NCI-H526 (cell line): ENCODE measurements at regions not wholly inside any gene's neighbourhood (a gene's known extent, or its start where the extent isn't known, plus 50 kb on each side); places are given as distances from the start of the nearest gene placed in this dataset.
A peak's percentile ranks its signal among the peaks of the same experiment; 100 is the strongest.
"Not testable (repeated sequence)": the region's sequence is repeated elsewhere in the genome, so short reads cannot be mapped to it uniquely, and the experiment has no call there.

Experiments used
- DNase-seq, 2 experiments: peaks; one replicate each; lab custom pipeline; 2025; lab: John Stamatoyannopoulos, UW

DNA sequence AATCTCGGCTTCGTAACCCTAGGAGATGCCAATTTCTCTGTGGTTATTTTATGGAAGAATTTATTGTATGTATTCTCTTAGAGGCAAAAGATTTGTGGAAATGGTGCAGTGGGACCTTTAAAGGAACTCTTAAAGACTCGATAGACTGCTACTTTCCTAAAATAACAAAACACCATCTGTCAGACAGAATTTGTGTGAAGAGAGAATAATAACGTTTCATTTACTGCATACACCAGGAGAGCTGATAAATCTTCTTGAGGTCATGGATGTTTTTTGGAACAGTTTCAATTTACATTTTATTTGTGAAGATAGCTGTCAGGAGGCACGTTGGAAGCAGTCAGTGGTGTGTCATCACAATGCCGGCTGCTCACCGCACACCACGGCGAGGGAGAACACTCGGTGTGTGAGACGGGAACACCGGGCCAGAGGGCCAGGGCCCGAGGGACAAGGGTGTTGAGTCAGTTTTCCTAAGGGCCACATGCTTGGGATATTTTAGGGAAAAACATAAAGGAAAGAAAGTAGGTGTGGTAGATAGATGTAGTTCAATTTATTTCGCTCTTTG lies 1681.0 kb upstream of the DDX18 start:
- no peak for DNase-seq

- DNase-seq = no peak
These were observed 1672.5 kb upstream of the DDX18 start for GRCh38 chr2:116141891-116142474.

DNA sequence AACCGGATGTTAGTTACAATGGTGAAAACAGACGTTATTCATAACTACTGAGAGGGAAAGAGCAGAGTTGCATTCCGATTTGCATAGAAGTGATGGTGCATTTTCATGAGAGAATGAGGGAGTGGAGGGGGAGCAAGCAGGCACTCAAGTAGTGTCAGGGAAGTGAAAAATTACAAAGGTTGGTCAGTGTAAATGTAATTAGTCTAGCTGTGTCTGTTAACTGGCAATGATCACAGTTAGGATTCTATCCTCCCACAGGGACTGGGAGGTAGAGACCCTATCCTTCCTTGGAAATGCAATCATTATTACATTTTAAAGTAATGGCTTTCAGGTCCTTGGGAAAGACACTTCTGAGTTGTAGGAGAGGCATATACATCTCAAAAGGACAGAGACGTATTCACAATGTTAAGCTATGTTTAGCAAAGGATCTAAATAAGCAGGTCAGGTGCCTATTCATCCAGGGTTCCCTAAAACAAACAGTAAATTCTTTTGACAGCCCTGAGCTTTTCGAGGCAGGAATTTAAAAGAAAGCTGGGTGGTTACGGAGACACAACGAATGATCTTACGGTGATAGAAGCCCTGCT lies 1671.8 kb upstream of the DDX18 start:
- peak in 1 of 2 experiments; percentile 36 for DNase-seq

- no peak for DNase-seq
These were observed 1669.5 kb upstream of the DDX18 start for GRCh38 chr2:116145031-116145430.

- no peak for DNase-seq
These were observed 1666.1 kb upstream of the DDX18 start for GRCh38 chr2:116148361-116148760.

GRCh38 chr2:116153729-116154128 lies 1660.8 kb upstream of the DDX18 start:
- DNase-seq = no peak

DNA sequence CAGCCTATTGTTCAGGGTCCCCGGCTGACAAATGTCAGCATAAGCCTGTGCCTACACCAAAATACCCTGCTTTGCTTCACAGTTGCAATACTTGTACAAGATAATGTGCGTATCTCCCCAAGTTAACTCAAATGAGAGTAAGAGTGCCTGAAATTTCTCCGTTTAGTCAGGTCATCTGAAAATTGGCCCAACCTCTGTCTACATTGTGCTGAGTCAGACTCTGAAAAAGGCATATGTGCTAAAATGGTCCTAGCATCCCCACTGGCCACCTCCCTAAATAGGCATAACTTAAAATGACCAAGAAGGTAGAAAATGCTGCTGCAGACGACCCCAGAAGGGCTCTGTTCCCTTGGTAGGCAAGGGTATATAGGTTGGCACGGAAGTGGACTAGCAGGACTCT lies 1653.8 kb upstream of the DDX18 start:
- DNase-seq = no peak

DNA sequence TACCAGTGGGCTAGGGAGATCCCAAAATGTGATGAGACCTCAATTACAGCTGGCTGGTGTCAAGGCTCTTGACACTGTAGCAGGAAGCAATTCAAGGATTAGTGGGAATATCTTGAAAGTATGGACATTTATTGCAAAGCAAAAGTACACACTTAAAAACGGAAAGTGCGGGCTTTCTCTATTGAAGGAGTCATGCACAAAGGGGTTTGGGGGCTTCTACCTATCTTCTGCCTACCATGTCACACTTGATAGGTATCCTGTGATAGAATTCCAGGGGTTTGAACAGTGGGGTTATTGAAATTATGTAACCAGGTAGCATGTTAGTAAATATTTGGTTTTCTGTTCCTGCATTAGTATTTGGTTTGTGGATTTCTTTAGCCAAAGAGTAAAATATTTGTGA lies 1652.1 kb upstream of the DDX18 start:
- no peak for DNase-seq

DNA sequence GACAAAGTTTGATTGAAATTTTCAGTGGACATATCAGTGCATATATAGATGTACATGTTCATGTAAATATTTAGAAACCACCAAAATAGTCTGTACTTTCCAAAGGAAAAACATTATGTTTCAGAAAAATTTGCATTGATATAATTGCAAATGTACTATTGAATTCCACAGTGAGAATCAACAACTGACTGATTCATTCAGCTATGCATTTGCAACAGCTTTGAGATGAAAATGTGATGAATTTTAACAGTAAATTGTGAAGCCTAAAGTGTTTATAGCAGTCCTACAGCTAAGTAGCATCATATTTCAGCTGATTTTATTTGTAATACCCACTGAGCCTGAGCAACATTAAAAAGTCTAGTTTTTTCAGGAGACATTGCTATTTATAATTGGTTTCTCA lies 1647.4 kb upstream of the DDX18 start:
- no peak for DNase-seq

- DNase-seq = no peak
These were observed 1634.4 kb upstream of the DDX18 start for GRCh38 chr2:116180072-116180471.

DNA sequence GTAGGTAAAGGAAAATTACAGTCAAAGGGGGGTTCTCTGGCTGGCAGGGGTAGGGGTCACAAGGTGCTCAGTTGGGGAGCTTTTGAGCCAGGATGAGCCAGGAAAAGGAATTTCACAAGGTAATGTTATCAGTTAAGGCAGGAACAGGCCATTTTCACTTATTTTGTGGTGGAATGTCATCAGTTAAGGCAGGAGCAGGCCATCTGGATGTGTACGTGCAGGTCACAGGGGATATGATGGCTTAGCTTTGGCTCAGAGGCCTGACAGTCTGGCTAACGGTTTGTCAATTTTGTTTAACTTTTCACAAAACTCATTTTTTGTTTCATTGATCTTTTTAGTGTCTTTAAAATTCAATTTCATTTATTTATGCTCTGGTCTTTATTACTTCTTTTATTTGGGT lies 1623.8 kb upstream of the DDX18 start:
- DNase-seq = not testable (repeated sequence)

- no peak for DNase-seq
These were observed 1614.4 kb upstream of the DDX18 start for GRCh38 chr2:116200086-116200485.

DNA sequence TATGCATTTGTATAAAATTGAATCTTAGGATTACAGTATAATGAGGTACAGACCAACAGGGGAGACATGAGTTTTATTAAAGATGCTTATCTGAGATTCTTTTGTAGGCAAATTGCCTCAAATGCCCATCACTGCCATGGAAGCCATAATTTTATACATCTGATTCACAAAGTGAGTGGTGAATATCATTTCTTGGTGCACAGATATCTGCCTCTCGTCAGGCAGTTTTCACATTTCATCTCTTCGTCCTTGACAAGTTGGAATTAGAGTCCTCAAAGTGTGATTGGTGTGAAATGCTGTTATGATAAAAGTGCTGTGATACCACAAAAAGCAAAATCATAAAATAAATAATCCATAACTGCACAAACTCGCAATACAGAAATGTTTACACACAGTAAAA lies 1602.8 kb upstream of the DDX18 start:
- DNase-seq = no peak

DNA sequence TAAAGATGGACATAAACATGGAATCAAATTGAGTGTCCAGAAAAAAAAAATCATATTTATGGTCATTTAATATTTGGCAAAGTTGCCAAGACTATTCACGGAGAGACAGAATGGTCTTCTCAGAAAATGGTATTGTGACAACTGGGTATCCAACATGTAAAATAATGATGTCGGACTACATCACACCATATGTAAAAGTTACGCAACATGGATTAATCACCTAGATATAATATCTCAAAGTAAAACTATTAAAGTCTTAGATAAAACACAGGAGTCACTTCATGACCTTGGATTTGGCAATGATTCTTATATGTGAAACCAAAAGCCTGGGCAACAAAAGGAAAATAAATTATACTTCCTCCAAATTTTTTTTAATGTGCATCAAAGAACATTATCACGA lies 1591.7 kb upstream of the DDX18 start:
- no peak for DNase-seq

GRCh38 chr2:116223912-116224311 lies 1590.6 kb upstream of the DDX18 start:
- no peak for DNase-seq

GRCh38 chr2:116224610-116225009 lies 1589.9 kb upstream of the DDX18 start:
- no peak for DNase-seq

GRCh38 chr2:116238511-116238910 lies 1576.0 kb upstream of the DDX18 start:
- DNase-seq = no peak

- no peak for DNase-seq
These were observed 1564.1 kb upstream of the DDX18 start for GRCh38 chr2:116250376-116250775.

GRCh38 chr2:116264872-116265271 lies 1549.6 kb upstream of the DDX18 start:
- no peak for DNase-seq

GRCh38 chr2:116269040-116269439 lies 1545.5 kb upstream of the DDX18 start:
- DNase-seq = no peak

- no peak for DNase-seq
These were observed 1510.2 kb upstream of the DDX18 start for GRCh38 chr2:116304328-116304727.

GRCh38 chr2:116317111-116317510 lies 1497.4 kb upstream of the DDX18 start:
- no peak for DNase-seq

- DNase-seq = not testable (repeated sequence)
These were observed 1495.9 kb upstream of the DDX18 start for GRCh38 chr2:116318551-116318950.

- DNase-seq = no peak
These were observed 1495.5 kb upstream of the DDX18 start for GRCh38 chr2:116319001-116319400.
